NCI-H187 (cell line): ENCODE measurements at regions not wholly inside any gene's neighbourhood (a gene's known extent, or its start where the extent isn't known, plus 50 kb on each side); places are given as distances from the start of the nearest gene placed in this dataset.
"Not testable (repeated sequence)": the region's sequence is repeated elsewhere in the genome, so short reads cannot be mapped to it uniquely, and the experiment has no call there.

ENCODE experiments used
- DNase-seq, 2 experiments: peaks; one replicate each; lab custom pipeline; 2025; lab: John Stamatoyannopoulos, UW

DNA sequence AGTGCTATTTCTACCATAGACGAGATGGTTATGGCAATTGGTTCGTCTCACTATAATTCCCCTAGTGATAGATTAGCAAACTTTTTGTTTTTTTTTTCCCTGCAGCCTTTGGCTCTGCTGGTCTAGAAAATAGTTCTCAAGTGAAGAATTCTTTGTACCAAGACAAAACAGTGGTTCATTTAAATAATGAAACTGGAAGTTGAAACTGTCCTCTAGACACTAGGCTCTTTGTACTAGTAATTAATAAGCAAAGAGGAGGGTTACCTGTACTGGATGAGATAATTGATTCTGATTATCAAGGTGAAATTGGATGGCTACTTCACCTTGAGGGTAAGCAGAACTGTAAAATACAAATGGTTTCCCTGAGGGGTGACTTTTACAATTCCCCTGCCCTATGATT lies 156.9 kb upstream of the DCC start:
- DNase-seq, result no peak

DNA sequence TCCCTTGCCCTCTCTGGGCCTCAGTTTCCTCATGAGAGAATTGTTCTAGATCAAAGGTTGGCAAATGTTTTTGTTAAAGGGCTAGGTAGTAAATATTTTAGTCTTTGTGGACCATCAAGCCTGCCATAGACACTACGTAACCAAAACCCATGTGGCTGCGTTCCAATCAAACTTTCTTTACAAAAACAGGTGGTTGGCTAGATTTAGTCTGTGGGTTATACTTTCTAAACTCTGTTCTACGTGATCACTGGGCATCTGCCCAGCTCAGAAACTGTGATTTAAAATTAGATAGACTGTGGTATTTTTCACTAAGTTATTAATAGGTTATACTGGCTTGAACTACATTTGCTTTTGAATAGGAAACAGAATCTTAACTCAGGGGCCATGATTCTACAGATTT lies 149.8 kb upstream of the DCC start:
- no peak for DNase-seq

DNA sequence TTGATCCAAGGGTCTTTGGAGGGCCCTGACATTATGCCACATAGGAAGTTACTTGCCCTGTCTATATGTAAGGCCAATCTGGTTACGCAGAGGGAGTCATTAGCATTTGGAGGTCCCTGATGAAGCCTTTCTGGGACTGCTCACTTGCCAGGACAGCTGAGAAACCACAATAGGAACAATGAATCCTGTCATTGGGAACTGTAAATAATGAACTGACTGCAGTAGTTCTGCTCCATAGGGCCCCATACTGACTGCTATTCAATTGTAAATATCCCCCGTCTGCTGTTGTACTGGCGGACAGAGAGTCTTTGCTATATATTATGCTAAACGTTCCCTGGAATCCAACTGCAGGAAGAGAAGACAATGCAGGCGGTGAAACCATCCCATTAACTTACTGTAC lies 149.4 kb upstream of the DCC start:
- DNase-seq, result no peak

DNA sequence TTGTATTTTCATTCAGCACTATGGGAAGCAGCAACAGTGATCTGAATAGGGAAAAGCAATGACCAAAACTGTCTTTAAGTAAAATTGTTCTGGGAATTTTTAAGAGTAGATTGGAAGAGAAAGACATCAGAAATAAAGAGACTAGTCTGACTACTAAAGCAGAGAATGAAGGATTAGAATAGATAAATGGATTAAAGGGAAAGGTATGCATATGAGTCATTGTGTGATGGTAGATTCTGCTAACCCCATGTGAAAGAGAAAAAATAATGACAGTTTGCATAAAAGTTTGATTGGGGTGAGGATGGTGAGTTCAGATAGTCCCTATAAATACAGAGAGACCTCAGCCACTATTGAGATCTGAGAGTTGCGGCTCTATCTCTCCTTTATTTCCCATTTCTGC lies 139.6 kb upstream of the DCC start:
- no peak for DNase-seq

DNA sequence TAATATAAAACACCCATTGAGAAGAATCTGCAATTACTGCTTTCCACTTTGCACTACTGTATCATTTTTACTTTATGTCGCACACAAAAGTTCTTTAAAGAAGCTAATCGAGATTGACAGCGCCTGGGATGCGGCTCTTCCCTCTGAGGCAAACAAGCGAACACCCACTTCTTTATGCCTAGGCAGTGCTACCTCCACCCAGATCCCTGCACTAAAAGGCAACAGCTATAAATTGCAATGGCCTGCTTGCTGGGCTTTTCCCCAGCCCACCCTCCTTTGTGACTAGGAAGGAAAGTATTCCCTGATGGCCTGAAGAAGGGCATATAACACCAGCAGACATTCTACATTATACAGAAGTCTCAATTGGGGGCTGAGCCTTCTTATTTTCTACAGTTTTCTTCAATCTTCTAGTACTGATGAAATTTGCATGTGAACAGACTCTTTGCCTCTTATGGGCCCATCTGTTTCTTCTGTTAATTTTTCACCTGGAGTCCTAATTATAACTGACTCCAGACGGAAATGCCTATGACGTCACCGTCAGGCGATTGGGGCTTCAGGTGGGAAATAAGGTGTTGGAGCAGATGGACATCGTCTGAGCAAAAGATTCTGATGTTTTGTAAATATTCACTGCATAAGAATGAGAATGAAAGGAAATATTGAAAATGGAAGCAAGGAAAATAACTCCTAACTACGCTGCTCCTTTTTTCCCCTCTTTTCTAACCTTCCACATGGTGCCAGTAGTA lies 138.9 kb upstream of the DCC start:
- DNase-seq, result no peak

DNA sequence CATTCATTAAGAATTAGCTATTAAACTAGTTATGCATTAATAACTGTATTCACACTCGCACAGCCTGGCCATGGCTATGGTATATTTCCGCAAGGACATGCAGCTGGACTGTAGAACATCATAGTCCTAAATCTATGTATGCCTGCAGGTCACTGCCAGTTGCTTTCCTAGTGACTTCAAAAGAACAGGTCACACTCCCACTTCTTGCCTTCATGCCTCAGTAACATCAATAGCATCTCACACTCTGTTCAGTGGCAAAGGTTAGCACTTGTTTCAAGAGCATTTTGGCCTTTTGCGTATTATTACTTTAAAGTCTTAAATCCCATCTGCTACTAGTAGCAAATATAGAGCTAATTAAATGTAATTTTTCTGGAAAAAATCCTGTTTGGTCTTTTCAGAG lies 131.4 kb upstream of the DCC start:
- no peak for DNase-seq

DNA sequence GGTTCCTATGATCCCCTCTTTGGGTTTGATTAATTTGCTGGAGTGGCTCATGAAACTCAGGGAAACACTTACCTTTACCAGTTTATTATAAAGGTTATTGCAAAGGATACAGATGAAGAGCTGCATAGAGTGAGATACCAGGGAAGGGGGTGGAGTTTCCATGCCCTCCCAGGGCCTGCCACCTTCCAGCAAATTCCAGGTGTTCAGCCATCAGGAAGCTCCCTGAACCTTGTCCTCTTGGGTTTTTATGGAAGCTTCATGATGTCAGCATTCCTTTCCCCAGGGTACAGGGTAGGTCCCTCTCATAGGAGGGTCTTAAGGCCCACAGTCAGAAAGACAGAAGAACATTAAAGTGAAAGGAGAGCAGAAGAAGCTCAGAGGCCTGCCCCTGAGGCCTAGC lies 123.9 kb upstream of the DCC start:
- DNase-seq, result no peak

DNA sequence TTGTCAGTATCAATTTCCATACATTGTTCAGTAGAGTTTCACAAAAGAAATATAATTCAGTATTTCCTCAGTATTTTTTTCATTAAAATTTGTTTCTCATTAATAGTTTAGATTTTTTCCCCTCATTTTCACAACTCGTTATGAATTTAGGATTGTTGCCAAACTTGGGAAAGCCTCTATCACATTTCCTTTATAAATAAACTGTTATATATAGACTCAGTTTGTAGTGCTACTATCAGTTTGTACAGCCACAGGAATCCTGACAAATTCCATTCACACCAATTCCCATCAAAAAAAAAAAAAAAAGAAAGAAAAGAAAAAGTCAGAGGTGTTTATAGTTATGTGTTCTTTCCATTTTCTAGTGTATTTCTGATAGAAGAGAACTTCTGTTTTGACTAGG lies 123.3 kb upstream of the DCC start:
- DNase-seq, result no peak

DNA sequence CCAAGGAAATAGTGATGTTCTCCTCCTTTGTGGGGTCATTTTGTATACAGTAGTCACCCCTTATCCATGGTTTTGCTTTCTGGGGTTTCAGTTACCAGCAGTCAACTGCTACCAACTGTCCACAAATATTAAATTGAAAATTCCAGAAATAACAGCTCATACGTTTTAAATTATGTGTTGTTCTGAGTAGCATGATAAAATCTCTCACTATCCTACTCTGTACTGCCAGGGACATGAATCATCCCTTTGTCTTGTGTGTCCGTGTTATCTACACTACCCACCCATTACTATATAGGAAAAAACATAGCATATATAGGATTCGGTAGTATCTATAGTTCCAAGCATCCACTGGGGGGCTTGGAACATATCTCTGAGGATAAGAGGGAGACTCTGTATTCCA lies 120.9 kb upstream of the DCC start:
- DNase-seq, result no peak

DNA sequence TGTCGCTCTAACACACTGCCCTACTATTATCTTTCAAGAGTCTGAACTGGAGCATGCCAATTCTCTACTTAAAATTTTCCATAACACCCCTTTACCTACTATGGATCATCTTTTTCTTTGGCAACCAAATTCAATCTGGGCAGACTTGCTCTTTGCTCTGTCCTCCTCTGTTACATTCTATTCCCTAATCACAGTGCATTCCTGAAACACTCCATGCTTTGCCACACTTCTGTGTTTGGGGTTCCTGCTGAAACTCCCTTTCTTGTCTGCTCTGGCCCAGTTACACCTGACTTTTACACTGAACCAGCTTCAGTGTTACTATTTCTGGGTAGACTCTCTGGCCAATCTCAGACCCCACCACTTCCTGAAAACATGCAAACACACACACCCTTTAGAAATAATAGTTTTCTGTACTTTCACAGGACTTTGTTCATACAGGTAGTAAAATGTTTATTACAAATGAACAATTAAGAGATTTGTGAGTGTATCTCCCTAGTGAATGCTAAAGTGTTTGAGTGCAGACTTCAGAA lies 119.9 kb upstream of the DCC start:
- DNase-seq, result no peak

DNA sequence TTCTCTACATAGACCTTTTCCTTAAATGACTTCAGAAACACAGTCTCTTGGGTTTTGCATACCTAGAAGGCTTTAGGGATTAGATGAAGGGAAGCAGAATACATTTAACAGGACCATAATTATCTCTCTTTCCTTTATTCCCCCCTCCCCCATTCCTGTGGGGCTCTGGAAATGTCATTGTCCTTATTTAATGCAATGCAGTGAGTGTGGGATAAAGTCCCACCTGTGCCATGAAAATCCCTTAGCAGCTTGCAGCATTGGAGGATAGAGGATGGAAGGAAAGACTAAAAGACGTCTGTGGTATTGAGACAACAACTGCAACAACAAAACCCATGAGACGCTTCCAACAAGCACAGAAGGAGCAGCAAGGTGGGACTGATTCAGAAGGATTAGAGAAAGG lies 117.8 kb upstream of the DCC start:
- no peak for DNase-seq

DNA sequence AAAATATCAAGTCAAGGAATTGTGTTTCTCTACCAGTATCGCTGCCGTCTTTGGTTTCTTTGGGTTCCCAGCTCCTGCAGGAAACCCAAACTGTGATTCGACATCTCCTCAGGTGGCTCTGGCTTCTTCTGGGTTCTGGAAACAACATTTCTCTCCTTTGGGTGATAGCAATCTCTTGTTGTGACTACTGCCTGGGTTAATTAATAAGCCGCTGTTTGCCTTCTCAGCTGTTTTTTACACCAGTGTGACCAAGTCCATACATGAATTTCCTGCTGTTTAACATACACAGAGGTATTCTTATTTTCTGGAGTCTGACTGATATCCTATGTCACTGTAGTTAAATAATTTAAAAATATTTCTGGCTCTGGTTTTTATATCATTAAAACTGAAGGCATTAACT lies 112.5 kb upstream of the DCC start:
- no peak for DNase-seq

DNA sequence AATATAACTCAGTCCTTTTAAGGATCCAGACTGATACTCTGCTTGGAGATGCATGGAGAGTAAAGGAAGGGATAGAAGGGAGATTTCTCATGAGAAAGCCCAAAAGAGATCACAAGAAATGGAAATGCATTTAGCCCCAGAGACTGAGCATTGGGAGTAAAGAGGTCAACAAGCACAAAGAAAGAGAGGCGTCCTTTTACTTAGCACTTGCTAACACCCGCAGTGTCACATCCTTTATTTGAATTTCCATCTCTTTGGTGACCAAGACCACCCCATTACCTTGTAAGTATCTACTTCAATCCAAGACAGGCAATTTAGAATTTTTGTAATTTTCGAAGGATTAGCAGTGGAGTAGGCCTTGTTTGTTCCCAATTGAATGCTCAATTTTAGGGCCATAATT lies 111.8 kb upstream of the DCC start:
- DNase-seq, result no peak

DNA sequence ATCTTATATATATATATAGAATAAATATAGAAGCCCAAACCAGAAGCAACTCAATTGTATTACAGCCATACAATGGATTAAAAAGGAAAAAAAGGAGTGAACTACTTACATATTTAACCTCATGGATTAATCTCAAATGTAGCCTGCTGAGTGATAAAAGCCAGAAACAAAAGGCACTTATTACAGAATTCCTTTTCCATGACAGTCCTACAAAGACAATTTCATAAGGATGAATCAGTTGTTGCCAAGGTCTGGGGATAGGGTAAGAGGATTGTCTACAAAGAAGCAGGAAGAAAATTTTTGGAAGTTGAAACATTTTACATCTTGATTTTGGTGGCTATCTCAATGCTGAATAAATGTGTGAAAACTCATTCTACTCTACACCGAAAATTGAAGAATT lies 103.9 kb upstream of the DCC start:
- no peak for DNase-seq

DNA sequence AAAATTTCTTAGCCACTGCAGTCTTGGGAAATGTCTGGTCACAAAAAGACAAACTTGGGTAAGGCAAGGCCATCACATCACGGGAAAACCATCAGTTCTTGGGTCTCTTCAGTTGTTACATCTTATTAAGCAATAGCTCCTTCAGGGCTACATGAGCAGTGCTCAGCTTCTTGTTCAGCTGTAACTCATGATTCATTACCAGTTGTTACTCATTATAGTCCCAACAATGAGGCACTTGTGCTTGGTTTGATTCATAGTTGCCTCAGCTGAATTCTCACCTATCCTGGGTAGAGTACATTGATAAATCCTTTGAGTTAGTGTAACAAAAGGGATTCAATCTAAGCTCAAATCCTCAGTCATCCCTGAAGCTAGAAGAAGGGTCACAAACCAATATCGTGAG lies 102.4 kb upstream of the DCC start:
- no peak for DNase-seq

DNA sequence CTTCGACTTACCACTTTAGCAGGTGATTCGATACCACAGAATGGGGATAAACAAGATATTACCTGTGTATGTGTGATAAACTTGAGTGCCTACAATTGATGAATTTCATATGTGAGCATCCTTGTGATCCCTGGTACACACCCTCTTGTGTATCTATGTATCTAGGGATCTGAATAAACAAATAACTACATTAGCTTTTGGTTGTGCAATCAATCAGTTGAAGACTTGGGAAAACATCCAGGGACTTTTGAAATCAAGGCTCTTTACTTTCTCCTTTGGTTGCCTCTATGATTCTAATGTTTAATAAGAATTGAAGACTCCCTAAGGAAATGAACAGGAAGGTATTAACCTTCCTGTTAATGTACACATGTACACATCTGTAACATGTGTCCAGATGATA lies 97.3 kb upstream of the DCC start:
- DNase-seq, result no peak

DNA sequence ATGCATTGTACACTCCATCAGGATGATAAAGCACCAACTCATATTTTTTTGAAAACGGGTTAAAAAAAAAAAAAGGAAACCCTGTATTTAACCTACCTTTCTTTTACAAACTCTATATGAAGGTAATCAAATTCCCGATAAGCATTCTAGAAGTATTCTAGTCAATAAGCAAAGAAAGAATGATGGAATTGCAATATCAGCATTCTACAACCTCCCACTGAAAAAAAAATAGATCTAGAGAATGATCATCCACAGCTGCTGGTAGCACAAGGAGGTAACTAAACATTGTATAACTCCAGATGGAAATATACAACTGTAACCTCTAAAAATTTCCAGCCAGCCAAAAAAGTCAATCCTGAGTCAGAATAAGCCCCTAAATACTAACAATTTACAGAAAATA lies 95.3 kb upstream of the DCC start:
- no peak for DNase-seq

DNA sequence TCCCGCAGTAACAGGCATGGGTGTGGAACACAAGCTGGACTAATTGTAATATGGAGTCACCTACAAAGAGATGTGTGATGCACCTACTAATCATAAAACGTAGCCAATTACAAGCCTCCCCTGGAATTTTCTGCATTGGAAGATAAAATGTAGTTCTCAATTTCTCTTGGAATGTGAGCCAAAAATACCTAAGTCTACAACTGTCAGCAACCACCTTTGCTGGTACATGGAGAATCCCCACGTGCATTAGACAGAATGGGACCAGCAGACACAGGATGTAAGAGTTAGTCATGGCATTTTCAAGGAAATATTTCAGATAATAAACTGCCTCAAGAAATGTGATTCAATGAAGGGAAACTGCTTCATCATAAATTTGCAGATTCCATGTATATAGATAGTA lies 85.6 kb upstream of the DCC start:
- no peak for DNase-seq

DNA sequence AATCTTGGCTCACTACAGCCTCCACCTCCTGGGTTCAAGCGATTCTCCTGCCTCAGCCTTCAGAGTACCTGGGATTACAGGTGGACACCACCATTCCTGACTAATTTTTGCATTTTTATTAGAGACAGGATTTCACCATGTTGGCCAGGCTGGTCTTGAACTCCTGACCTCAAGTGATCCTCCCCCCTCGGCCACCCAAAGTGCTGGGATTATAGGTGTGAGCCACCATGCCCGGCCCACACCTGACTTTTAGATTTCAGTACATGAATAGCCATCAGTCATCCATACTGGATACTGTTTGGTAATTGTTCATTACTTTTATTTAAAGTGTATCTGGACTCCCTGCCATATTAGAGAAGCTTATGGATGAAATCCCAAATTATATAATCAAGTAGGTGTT lies 82.6 kb upstream of the DCC start:
- DNase-seq, result not testable (repeated sequence)

DNA sequence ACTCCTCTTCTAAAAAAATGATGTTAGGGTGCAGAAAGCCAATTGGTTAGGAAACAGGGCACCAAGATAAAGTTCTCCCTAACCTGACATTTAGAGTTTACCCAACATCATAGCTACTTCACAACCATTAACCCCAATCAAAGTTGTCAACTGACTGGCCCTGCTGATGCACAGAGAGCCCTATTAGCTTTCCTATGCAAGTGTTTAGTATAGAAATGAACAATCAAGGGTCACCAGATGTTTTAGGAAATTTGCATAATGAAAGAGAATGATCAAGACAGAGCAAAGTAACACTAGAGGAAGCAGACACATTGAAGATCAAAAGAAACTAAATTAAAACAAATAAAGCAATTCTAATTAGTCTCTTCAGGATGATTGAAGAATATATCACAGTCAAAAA lies 64.2 kb upstream of the DCC start:
- no peak for DNase-seq

DNA sequence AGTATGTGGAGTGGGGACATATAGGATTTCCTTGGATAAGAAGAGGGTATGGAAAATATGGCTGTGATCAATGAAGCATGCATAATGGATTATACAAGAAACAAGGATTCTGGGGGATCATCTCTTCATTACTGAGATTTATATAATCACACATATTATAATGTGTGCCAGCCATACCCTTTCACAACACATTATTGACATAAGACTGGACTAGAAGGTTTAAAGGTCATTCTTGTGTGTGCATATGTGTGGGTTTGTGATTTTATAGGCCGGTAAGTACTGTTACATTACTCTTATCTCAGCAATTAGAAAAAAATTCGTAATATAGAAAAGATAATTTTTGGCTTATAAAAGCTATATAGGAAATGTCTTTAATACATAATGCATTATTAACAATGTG lies 62.2 kb upstream of the DCC start:
- no peak for DNase-seq

DNA sequence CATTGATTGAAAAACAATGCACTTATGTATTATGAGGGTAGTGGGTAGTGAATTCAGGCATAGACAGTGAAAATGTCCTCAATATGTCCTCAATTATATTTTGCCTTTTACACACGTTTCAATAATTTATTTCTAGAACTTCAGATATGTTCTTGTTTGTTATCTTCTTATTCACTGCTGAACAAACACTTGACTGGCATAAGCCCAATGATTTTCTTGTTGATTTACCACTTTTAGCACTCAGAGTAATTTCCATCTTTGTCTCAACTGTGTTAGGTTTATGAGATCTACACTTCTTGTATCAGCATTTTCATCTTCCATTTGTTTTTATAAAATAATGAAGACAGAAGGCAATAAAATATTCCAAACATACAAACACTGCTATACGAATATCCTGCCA lies 61.8 kb upstream of the DCC start:
- DNase-seq, result no peak

DNA sequence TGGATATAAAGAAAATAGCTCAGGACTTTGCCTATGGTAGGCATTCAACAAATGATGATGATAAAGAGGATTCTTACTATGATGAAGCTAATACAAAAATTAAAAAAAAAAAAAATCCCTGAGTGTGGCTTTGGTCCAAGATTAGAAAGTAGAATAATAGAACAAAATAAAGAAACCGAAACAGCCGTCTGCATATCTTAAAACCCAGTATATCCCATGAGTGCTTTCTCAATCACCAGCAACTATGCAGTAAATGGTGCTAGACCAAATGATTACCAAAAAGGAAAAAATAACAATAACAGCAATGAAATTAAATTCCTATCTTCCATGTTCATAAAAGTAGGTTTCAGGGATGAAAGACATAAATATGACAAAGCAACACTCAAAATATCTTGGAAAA lies 59.3 kb upstream of the DCC start:
- no peak for DNase-seq

DNA sequence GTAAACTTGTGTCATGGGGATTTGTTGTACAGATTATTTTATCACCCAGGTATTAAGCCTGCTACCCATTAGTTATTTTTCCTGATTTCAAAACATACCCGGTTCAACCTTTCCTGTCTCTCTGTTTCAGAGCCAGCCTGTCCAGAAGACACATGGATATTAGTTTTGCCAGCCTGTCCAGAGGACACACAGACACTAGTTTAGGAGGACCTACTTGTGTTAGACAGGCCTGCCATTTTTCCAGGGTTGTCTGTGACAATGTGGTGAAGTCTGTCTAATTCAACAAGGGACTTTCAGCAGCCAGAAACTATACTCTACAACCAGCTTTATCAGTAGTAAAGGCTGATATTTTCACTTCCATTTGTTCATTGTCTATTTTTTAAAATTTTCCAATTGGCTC lies 56.1 kb upstream of the DCC start:
- DNase-seq, result no peak

DNA sequence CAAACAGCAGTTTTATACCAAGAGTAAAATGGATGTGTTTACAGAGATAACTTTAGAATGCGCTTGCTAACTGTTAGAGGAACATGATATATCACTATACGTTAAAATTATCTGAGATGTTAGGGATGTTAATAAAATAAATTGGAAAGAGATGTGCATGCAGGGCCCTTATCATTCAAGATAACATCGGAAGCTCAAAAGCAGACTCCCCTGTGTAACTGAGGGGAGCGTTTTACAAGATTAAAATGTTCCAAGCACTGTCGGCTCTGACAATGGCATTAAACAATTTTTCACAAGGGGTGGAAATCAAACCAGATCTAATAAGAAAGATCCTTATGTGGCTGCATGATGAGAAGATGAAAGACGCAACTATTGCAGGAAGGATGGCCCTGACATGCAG lies 53.3 kb upstream of the DCC start:
- no peak for DNase-seq
